Suprapubic skin (tissue), 4 donors: ENCODE measurements at regions not wholly inside any gene's neighbourhood (a gene's known extent, or its start where the extent isn't known, plus 50 kb on each side); places are given as distances from the start of the nearest gene placed in this dataset.

Source experiments
- EP300 ChIP-seq: sonication (generic); formaldehyde crosslinking; IDR thresholded peaks from one replicate; pipeline ENCODE4 v1.6.1; 2017; ENCODE audit warnings: antibody characterized with exemption
- POLR2A ChIP-seq, 2 donors: fragments of 450-650 bp; IDR thresholded peaks; one replicate each; pipeline ENCODE4 v1.6.1; 2017; ENCODE audit warnings: antibody characterized with exemption in 2 of 2, mild to moderate bottlenecking in 2 of 2, moderate library complexity in 2 of 2
- POLR2AphosphoS5 ChIP-seq, 3 donors: sonication (generic); formaldehyde crosslinking; IDR thresholded peaks; one replicate each; pipeline ENCODE4 v1.6.1; 2017; ENCODE audit warnings: antibody characterized with exemption in 3 of 3
- TF ChIP-seq, protein P1 (sequence below), 2 donors: fragments of 200-600 bp in 1 of 2; fragments of 450-650 bp in 1 of 2; sonication (generic) in 1 of 2; IDR thresholded peaks; one replicate each; pipeline ENCODE4 v1.5.1; 2016 to 2019; ENCODE audit warnings: antibody characterized with exemption in 2 of 2, mild to moderate bottlenecking in 1 of 2, moderate library complexity in 1 of 2

DNA sequence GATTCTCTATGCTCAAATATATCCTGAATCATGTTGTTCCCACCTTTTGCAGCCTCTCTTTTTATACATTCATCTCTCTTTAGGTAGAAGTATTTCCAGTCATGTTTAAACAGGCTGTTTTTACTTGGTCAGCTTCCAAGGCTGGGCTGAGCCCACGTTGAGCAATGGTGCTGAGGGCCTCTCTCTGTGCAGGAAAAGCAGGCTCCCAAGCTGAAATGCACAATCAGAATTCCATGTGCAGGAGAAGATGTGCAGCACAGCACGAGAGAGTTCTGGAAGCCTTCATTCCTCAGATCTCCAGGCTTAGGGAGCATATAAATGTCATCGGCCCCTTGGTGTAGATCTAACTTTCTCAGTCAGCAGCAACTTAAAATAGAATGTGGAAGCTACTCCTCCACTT, 588.5 kb downstream of the TNS3 start:
- TF ChIP-seq EP300 (no peak), POLR2A (IDR thresholded peaks at IDR 0.05) (no peak), POLR2AphosphoS5 (IDR thresholded peaks at IDR 0.05) (no peak)
- TF ChIP-seq, protein P1, sequence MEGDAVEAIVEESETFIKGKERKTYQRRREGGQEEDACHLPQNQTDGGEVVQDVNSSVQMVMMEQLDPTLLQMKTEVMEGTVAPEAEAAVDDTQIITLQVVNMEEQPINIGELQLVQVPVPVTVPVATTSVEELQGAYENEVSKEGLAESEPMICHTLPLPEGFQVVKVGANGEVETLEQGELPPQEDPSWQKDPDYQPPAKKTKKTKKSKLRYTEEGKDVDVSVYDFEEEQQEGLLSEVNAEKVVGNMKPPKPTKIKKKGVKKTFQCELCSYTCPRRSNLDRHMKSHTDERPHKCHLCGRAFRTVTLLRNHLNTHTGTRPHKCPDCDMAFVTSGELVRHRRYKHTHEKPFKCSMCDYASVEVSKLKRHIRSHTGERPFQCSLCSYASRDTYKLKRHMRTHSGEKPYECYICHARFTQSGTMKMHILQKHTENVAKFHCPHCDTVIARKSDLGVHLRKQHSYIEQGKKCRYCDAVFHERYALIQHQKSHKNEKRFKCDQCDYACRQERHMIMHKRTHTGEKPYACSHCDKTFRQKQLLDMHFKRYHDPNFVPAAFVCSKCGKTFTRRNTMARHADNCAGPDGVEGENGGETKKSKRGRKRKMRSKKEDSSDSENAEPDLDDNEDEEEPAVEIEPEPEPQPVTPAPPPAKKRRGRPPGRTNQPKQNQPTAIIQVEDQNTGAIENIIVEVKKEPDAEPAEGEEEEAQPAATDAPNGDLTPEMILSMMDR (IDR thresholded peaks at IDR 0.05): no peak
